NCI-H187 treated with DMSO at 0.1 percent for 48 hours (cell line): ENCODE measurements at regions not wholly inside any gene's neighbourhood (a gene's known extent, or its start where the extent isn't known, plus 50 kb on each side); places are given as distances from the start of the nearest gene placed in this dataset.
"Not testable (repeated sequence)": the region's sequence is repeated elsewhere in the genome, so short reads cannot be mapped to it uniquely, and the experiment has no call there.

ENCODE experiments used
- DNase-seq: peaks from one replicate; lab custom pipeline; 2025; lab: John Stamatoyannopoulos, UW

GRCh38 chr4:83921124-83921523, 385.2 kb downstream of the GPAT3 start:
- no peak for DNase-seq

- DNase-seq: no peak
These were observed 384.5 kb downstream of the GPAT3 start for GRCh38 chr4:83920375-83920774.

GRCh38 chr4:83917572-83917971, 381.7 kb downstream of the GPAT3 start:
- no peak for DNase-seq

DNA sequence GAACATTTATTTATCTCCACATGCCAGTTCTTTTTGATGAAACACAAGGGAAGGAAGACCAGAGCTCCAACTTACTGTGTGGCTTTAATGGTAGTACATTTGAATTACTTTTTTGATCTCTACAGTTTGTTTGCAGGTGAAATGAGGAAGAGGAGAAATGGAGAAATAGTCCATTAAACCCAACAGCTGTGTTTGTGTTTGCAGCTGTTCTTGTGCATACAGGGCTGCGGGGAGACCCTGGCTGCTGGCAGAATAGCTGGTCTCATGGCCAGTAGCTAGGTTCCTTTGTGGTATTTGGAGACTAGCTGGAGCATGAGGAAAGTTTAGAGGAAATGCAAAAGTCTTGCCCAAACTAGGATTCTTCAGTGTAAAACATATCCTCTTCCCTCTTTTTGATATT, 374.8 kb downstream of the GPAT3 start:
- no peak for DNase-seq

GRCh38 chr4:83906561-83906960, 370.7 kb downstream of the GPAT3 start:
- DNase-seq: no peak

GRCh38 chr4:83905952-83906351, 370.0 kb downstream of the GPAT3 start:
- no peak for DNase-seq

GRCh38 chr4:83903740-83904139, 367.8 kb downstream of the GPAT3 start:
- not testable (repeated sequence) for DNase-seq

GRCh38 chr4:83894831-83895230, 358.9 kb downstream of the GPAT3 start:
- no peak for DNase-seq

DNA sequence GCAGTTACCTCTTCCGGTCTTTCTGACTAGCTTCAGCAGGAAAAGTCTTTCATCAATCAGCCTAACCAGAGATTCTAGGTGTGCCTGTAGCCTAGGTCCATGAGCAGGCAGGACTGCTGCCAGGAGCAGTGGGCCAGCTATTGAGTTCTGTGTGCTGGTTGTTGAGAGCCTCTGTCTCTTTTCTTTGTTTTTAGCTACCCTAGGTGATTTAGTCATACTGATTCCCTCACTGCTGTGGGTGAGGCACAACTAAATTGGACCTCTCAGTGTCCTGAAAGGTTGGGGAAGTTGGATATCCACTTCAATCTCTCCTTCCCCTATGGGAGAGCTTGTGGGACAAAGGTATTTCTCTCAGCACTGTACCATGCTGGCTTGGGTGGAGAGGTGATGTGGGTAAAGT, 354.9 kb downstream of the GPAT3 start:
- DNase-seq: no peak

GRCh38 chr4:83890231-83890630, 354.3 kb downstream of the GPAT3 start:
- DNase-seq: no peak

GRCh38 chr4:83889802-83890201, 353.9 kb downstream of the GPAT3 start:
- DNase-seq: no peak

- no peak for DNase-seq
These were observed 349.6 kb downstream of the GPAT3 start for GRCh38 chr4:83885256-83886182.

GRCh38 chr4:83876047-83876446, 340.1 kb downstream of the GPAT3 start:
- DNase-seq: no peak

DNA sequence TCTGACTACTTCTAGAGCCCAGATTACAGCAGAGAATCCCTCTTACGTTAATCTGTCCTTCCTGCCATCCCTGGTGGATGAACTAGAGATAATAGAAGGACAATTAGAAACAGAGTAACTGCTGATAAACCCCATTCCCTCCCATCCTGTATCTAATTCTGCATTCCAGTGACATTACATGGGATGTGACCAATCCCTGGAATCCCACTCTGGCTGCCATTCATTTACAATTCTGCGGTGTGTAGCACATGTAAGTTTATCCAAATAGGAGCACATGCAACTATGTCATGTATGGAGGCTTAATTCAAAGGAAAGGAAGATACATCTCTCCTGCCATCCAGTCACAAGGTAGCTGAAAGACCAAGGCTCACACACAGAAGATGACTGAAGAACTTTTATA, 339.5 kb downstream of the GPAT3 start:
- DNase-seq: no peak

- DNase-seq: no peak
These were observed 338.1 kb downstream of the GPAT3 start for GRCh38 chr4:83873996-83874395.

DNA sequence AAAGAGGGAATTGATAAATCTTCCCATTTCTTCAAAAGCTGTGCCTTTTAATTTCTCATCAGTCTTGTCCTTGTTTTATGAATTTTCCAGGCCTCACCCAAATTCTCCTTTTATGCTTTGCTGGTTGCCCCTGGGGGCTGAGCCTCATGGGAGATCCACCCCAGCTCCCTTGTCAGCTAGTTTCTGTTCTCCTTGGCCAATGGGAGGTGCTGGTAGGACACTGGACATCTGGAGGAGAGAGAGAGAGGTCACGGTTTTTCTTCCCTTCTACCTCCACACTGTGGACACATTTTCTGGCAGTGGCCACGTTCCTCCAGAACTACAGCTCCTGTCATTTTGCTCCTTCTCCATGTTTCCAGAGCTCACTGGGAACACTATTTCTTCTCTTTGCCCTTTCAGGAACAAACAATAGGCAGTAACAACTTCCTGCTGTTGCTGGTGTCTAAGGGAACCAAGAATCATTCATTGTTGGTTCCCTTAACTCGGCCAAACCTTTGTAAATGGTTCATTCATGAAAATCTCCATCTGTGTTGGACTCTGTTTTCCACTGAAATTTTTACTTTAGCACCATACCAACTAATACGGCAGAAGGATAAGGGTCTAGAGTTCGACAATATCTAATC, 334.5 kb downstream of the GPAT3 start:
- DNase-seq: no peak

- no peak for DNase-seq
These were observed 331.1 kb downstream of the GPAT3 start for GRCh38 chr4:83866834-83867621.

- DNase-seq: no peak
These were observed 329.7 kb downstream of the GPAT3 start for GRCh38 chr4:83865417-83866150.

DNA sequence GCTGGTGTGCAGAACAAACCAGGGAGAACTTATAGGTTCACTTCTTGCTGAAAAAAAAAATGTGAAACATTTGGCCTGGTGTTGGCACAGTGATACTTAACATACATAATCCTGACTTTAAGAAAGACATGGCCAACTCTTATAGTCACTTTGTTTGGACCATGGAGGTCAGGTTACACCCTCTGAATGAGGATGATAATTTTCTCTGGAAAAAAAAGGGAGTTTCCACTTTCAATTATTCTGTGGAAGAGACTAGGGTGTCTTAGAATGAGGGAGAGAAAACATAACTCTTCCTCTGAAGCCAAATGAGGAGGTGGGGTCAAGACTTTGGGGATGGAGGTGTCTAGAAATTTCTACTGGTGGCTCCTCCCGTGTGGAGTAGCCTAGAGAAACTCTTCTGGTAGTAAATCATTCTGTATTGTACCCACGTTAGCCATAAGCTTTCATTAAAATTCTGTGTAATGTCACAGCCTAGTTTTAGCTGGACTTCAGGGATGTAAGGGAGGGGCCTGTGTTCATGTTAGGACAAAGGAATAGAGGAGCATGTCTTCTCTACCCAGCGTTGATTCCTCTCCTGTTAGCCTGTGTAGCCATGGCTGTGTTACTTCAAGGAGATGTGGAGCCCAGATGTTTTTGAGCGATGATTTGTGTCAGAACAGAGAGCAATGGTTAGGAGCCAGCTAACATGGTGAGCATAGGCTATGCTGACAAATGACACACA, 328.3 kb downstream of the GPAT3 start:
- DNase-seq: no peak

DNA sequence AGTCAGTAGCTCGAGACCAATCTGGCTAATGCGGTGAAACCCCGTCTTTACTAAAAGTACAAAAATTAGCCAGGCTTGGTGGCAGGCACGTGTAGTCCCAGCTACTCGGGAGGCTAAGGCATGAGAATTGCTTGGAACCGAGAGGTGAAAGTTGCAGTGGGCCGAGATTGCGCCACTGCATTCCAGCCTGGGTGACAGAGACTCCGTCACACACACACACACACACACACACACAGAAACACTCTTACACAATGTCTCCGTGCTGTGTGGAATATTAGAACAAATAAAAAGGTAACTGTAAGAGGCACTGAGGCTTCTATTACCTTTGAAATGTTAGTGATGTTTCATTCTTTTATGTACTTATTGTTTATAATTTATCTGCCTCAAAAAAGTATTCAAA, 326.6 kb downstream of the GPAT3 start:
- no peak for DNase-seq

GRCh38 chr4:83860200-83860599, 324.3 kb downstream of the GPAT3 start:
- DNase-seq: no peak
